LNCAP (cell line): ENCODE measurements at regions not wholly inside any gene's neighbourhood (a gene's known extent, or its start where the extent isn't known, plus 50 kb on each side); places are given as distances from the start of the nearest gene placed in this dataset.

Source experiments
- TF ChIP-seq, protein P1 (sequence below): fragments of 450-650 bp; IDR thresholded peaks from 2 replicates; pipeline ENCODE4 v1.5.1; 2017; ENCODE audit warnings: mild to moderate bottlenecking

DNA sequence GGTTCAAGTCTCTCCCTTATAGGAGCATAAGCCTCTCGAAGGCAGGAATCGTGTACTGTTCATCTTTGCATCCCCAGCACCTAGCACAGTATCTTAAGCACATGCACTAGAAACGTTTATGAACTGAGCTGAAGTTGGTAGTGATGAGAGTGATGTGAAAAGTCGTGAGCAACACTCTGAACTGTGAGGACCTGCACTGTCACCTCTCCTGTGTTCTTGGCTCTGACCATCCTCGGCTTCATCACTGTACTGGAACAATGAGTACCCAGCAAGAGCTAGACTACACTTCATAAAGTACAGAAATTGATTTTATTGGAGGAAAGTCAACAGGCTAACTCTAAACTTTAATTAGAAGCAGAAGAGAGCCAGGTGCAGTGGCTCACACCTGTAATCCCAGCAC is 473.6 kb downstream of the BCAT1 start:
- TF ChIP-seq, protein P1, sequence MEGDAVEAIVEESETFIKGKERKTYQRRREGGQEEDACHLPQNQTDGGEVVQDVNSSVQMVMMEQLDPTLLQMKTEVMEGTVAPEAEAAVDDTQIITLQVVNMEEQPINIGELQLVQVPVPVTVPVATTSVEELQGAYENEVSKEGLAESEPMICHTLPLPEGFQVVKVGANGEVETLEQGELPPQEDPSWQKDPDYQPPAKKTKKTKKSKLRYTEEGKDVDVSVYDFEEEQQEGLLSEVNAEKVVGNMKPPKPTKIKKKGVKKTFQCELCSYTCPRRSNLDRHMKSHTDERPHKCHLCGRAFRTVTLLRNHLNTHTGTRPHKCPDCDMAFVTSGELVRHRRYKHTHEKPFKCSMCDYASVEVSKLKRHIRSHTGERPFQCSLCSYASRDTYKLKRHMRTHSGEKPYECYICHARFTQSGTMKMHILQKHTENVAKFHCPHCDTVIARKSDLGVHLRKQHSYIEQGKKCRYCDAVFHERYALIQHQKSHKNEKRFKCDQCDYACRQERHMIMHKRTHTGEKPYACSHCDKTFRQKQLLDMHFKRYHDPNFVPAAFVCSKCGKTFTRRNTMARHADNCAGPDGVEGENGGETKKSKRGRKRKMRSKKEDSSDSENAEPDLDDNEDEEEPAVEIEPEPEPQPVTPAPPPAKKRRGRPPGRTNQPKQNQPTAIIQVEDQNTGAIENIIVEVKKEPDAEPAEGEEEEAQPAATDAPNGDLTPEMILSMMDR, result no peak

- TF ChIP-seq, protein P1, result no peak
Observed at GRCh38 chr12:24473097-24473496, 475.8 kb downstream of the BCAT1 start.

DNA sequence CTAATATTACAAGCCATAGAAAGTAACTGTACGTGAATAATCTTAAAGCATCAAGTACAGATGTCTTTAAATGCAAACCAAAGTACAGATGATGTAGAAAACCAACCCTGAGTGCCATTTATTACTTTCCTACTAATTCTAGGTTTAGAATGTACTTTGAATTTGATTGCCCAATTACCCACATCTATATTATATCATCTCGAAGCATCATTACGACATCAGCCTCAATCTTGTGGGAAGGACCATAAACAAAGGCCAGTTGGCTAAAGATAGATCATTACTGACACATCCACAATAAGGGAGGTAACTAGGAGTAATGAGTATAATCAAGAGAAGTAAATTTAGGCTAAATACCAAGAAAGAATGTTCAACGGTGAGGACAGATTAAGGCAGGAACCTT is 478.9 kb downstream of the BCAT1 start:
- TF ChIP-seq, protein P1, result no peak

DNA sequence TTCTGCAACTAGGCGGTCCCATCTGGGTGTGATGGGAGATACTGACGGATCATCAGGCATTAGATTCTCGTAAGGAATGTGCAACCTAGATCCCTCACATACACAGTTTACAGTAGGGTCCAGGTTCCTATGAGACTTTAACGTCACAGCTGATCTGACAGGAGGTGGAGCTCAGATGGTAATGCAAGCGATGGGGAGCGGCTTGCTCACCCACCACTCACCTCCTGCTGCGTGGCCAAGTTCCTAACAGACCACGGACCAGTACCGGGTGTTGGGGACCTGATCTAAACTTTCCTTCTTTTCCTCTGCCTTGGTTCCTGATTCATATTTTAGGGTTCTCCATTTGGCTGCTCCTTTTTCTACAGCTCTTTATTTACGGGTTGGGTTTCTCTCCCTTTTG is 479.8 kb downstream of the BCAT1 start:
- TF ChIP-seq, protein P1, result no peak

DNA sequence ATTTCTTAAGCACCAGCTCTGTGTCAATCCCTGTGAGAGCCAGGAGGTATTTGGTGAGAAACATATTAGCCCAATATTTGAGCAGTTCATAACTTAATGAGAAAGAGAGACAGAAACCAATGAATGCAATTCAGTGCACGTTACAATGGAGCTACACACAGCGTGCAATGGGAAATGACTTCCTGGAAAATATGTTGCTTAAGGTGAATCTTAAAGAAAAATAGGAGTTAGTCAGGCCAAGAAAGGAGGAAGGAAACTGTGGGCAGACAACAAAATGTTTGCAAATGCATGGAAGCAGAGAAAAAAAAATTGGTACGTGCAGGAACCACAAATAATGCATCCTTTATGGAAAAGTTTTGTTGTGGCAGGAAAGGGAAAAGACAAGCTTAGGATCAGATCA is 481.7 kb downstream of the BCAT1 start:
- TF ChIP-seq, protein P1, result no peak

GRCh38 chr12:24463375-24463774 is 485.5 kb downstream of the BCAT1 start:
- TF ChIP-seq, protein P1, result no peak

DNA sequence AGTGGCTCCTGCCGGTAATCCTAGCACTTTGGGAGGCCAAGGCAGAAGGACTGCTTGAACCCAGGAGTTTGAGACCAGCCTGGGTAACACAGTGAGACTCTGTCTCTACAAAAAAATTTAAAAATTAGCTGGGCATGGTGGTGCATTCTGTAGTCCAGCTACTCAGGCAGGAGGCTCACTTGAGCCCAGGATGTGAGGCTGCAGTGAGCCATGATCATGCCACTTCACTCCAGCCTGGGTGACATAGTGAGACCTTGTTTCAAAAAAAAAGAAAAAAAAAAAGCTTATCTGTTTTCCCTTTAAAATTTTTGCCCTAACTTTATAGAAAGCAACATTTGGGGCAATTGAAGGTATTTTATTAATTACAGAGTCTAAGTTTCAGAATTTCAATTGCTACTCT is 486.0 kb downstream of the BCAT1 start:
- TF ChIP-seq, protein P1, result no peak

GRCh38 chr12:24460506-24460905 is 488.4 kb downstream of the BCAT1 start:
- TF ChIP-seq, protein P1, result no peak
